Transverse colon (tissue), 4 donors: ENCODE measurements at regions not wholly inside any gene's neighbourhood (a gene's known extent, or its start where the extent isn't known, plus 50 kb on each side); places are given as distances from the start of the nearest gene placed in this dataset.

ENCODE experiments used
- DNase-seq: peaks from one replicate; pipeline ENCODE4 v3.0.0-alpha.2; 2019
- H3K27ac ChIP-seq, 4 donors: fragments of 200-600 bp; sonication (generic); 2 replicates each; pipeline ENCODE4 v1.5.1; 2016 to 2018; ENCODE audit warnings: inconsistent platforms in 4 of 4
- H3K27me3 ChIP-seq: fragments of 200-600 bp; sonication (generic); 2 replicates; pipeline ENCODE4 v1.5.1; 2017; ENCODE audit warnings: inconsistent platforms
- H3K36me3 ChIP-seq, 4 donors: fragments of 200-600 bp; sonication (generic); 2 replicates each; pipeline ENCODE4 v1.5.1; 2017 to 2019; ENCODE audit warnings: inconsistent platforms in 4 of 4
- H3K4me1 ChIP-seq, 4 donors: fragments of 200-600 bp; sonication (generic); 2 replicates each; pipeline ENCODE4 v1.5.1; 2017 to 2020; ENCODE audit warnings: inconsistent platforms in 4 of 4
- H3K4me3 ChIP-seq, 4 donors: fragments of 200-600 bp; sonication (generic); 1 replicate in 1 of 4; 2 replicates in 3 of 4; pipeline versions ENCODE4 v1.5.1 to v1.6.1; 2017 to 2019; ENCODE audit warnings: inconsistent platforms in 4 of 4
- H3K9me3 ChIP-seq, 2 donors: fragments of 200-600 bp; sonication (generic); 2 replicates each; pipeline ENCODE4 v1.5.1; 2017 to 2019; ENCODE audit warnings: inconsistent platforms in 2 of 2
- EP300 ChIP-seq: sonication (generic); formaldehyde crosslinking; IDR thresholded peaks from one replicate; pipeline ENCODE4 v1.6.1; 2017; ENCODE audit warnings: antibody characterized with exemption, low read depth
- POLR2A ChIP-seq: fragments of 450-650 bp; IDR thresholded peaks from one replicate; pipeline ENCODE4 v1.6.1; 2016; ENCODE audit warnings: antibody characterized with exemption, mild to moderate bottlenecking, moderate library complexity
- POLR2AphosphoS5 ChIP-seq, 3 donors: sonication (generic); formaldehyde crosslinking; IDR thresholded peaks; one replicate each; pipeline ENCODE4 v1.6.1; 2016; ENCODE audit warnings: antibody characterized with exemption in 3 of 3
- WGBS, 2 donors: methylation state at CpG; one replicate each; pipeline ENCODE4 v1.1.5; 2018; ENCODE audit warnings: low coverage in 1 of 2; 5-methylcytosine and 5-hydroxymethylcytosine counted together
- in situ Hi-C, 4 donors: fragments of 200-750 bp; cut with MboI; loops; one replicate each; pipeline versions ENCODE4 v1.15.0 to v1.15.1; 2017; ENCODE audit warnings: low sequenced_read_pairs in 3 of 4, low pct_ligation_motif_present in 1 of 4, low pct_unique_long_range_greater_than_20kb in 1 of 4
- intact Hi-C: fragments of 100-400 bp; cut with DNase I; formaldehyde crosslinking; loops from one replicate; pipeline ENCODE4 v1.15.1; 2023; ENCODE audit warnings: low total_unique reads
- TF ChIP-seq, protein P1 (sequence below), 5 experiments: fragments of 200-600 bp in 3 of 5; fragments of 450-650 bp in 2 of 5; sonication (generic) in 3 of 5; IDR thresholded peaks; 1 replicate in 2 of 5; 2 replicates in 3 of 5; pipeline ENCODE4 v1.5.1; 2016 to 2017; ENCODE audit warnings: antibody characterized with exemption in 5 of 5, inconsistent platforms in 3 of 5, mild to moderate bottlenecking in 2 of 5, moderate library complexity in 1 of 5

DNA sequence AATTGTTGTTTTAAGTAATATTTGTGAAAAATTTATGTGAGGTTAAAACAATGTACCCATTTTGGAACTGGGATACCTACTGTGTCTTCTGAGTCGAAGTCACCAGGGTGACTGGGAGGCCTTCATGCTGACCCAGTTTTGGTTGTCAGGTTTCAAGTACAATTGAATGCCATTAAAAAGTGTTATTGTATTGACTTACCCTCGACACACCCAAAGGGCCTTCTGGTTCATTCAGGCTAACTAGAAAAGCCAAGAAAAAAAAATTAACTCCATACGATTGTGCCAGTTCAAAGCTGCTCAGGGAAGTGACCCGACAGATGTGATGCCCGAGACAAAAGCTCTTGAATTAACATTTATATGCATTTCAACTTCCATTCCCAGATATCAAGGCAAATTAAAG is 190.0 kb downstream of the ST6GAL2 start:
- in situ Hi-C loops (no loop called here), intact Hi-C loops (no loop called here)
- peak; percentile 23 for DNase-seq
- WGBS, 2 donors = 32 to 46% methylated on average over 4 to 5 of the region's 5 CpGs
- Histone ChIP-seq H3K27me3 (no peaks in the 10 kb centered on the region), H3K9me3 (no peaks in the 10 kb centered on the region), H3K27ac (peak overlapping the region; percentile 10 to 41 (median 28)), H3K36me3 (no peaks in the 10 kb centered on the region), H3K4me1 (peaks cover 0 to 27% (median 11%) of the 10 kb centered on the region in 4 donors), H3K4me3 (no peak overlapping the region)
- TF ChIP-seq POLR2A (no peak), POLR2AphosphoS5 (IDR thresholded peaks at IDR 0.05) (no peak), EP300 (no peak)
- TF ChIP-seq, protein P1, sequence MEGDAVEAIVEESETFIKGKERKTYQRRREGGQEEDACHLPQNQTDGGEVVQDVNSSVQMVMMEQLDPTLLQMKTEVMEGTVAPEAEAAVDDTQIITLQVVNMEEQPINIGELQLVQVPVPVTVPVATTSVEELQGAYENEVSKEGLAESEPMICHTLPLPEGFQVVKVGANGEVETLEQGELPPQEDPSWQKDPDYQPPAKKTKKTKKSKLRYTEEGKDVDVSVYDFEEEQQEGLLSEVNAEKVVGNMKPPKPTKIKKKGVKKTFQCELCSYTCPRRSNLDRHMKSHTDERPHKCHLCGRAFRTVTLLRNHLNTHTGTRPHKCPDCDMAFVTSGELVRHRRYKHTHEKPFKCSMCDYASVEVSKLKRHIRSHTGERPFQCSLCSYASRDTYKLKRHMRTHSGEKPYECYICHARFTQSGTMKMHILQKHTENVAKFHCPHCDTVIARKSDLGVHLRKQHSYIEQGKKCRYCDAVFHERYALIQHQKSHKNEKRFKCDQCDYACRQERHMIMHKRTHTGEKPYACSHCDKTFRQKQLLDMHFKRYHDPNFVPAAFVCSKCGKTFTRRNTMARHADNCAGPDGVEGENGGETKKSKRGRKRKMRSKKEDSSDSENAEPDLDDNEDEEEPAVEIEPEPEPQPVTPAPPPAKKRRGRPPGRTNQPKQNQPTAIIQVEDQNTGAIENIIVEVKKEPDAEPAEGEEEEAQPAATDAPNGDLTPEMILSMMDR (IDR thresholded peaks at IDR 0.05) = no peak

DNA sequence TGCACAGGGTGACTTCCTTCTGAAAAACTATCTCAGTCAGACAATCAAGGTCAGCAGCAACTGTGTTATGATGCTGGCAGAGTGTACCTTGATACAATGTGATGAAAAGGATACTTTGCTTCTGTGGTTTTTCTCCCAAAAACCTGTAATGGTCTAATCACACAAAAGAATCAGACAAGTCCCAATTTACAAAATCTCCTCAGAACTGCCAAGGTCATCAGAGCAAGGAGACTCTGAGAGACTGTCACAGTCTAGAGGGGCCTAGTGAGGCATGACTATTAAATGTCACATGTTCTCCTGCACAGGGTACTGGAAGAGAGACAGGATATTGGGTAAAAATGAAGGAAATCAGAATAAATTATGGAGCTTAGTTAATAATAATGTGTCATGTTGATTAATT is 185.4 kb downstream of the ST6GAL2 start:
- in situ Hi-C loops (no loop called here), intact Hi-C loops (no loop called here)
- peaks cover 4 to 41% (median 23%) of the 10 kb centered on the region in 4 donors for H3K4me1 ChIP-seq
- H3K27me3 ChIP-seq = no peaks in the 10 kb centered on the region
- H3K36me3 ChIP-seq = no peaks in the 10 kb centered on the region
- TF ChIP-seq POLR2AphosphoS5 (IDR thresholded peaks at IDR 0.05) (no peak), POLR2A (no peak), EP300 (no peak)
- TF ChIP-seq, protein P1 (IDR thresholded peaks at IDR 0.05) = no peak
- no peaks in the 10 kb centered on the region for H3K9me3 ChIP-seq
- H3K27ac ChIP-seq = no peak overlapping the region
- no peak for DNase-seq
- H3K4me3 ChIP-seq = no peak overlapping the region

DNA sequence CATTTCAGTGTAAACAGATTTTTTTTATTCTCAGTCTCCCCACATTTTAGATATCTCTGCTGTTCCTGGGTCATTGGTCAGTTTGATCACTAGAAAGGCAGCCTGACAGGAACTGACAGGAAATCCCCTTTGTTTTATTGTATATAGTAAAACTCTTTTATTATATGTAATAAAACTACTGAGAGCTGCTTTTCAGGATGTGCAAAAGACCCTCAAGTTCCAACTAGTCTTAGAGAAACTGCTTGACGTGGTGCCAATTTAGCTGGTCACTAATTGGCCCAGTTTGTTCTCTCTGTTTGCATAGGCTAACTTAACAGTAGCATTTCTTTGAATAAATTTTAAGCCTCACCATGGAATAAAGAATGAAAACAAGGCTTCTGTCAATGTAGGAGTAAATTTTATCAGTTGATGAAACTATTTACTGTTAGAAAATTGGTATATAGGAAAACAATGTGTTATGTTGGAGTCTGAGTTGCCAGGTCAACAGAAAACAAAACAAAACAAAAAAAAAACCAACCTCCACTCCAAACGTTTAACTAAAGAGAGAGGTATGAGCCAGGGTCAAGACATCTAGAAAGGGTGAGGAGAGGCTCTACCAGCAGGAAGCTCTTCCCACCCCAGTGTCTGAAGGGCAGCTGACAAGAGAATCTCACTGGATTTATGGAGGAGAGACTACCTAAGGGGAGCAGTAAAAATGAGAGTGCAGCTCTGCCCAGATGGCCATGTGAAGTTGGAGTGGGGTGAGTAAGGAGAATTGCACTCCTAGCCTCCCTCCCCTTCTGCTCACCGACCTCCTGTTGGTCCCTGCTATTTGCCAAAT is 184.6 kb downstream of the ST6GAL2 start:
- Histone ChIP-seq H3K27ac (peak overlapping the region in 2 of 4 donors; percentile 28 to 32), H3K9me3 (no peaks in the 10 kb centered on the region), H3K4me1 (peaks cover 4 to 35% (median 21%) of the 10 kb centered on the region in 4 donors), H3K36me3 (no peaks in the 10 kb centered on the region), H3K27me3 (no peaks in the 10 kb centered on the region), H3K4me3 (no peak overlapping the region)
- intact Hi-C loops = loop anchor here (1.0 kb wide), 1 partner anchor 25 kb away; no protein-coding TSS in a partner anchor
- TF ChIP-seq EP300 (no peak), POLR2AphosphoS5 (IDR thresholded peaks at IDR 0.05) (no peak), POLR2A (no peak)
- TF ChIP-seq, protein P1 (IDR thresholded peaks at IDR 0.05) = no peak
- peak; percentile 60 for DNase-seq
- in situ Hi-C loops = no loop called here
- 14 to 32% methylated on average over 2 to 3 of the region's 3 CpGs for WGBS, 2 donors

DNA sequence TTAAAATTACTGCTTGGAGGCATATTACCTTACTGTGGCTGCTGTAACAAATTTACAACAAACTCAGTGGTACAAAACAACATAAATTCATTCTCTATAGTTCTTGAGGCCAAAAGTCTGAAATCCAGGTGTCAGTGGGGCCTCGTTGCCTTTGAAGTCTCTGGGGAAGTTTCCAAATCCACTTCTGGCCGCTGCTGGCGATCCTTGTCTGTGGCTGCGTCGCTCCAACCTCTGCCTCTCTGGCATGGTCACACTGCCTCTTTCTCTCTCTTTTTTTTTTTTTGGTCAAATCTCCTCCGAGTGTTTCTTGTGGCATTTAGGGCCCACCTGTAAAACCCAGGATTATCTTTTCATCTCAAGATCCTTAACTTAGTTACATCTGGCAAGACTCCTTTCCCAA is 182.8 kb downstream of the ST6GAL2 start:
- Histone ChIP-seq H3K4me1 (peaks cover 4 to 34% (median 20%) of the 10 kb centered on the region in 4 donors), H3K9me3 (no peaks in the 10 kb centered on the region), H3K4me3 (no peak overlapping the region), H3K27me3 (no peaks in the 10 kb centered on the region), H3K36me3 (no peaks in the 10 kb centered on the region), H3K27ac (no peak overlapping the region)
- TF ChIP-seq POLR2AphosphoS5 (IDR thresholded peaks at IDR 0.05) = peak in 1 of 3 donors; percentile 9
- TF ChIP-seq, protein P1 (IDR thresholded peaks at IDR 0.05) = no peak
- 12 to 49% methylated on average over 6 of the region's 6 CpGs for WGBS, 2 donors
- in situ Hi-C loops = no loop called here
- DNase-seq = peak; percentile 10
- intact Hi-C loops = no loop called here
